Panc1 (cell line): ENCODE measurements at regions not wholly inside any gene's neighbourhood (a gene's known extent, or its start where the extent isn't known, plus 50 kb on each side); places are given as distances from the start of the nearest gene placed in this dataset.

Source experiments
- ATAC-seq: fragments of 200-7000 bp; cut with Tn5 transposase; 2 replicates; pipeline ENCODE4 v1.9.1; 2020; ENCODE audit warnings: mild to moderate bottlenecking, moderate library complexity
- BruUV-seq: library from RNA; stranded (reverse); fragments of 400-500 nt; replicated peaks from 2 replicates; lab custom pipeline; 2021; lab: Mats Ljungman, UMichigan
- CTCF ChIA-PET: fragments of 300-600 bp; sonication (Branson Sonifier 250); formaldehyde crosslinking; loops from one replicate; lab custom pipeline; 2022; ENCODE audit warnings: antibody characterized with exemption; lab: Charles Lee
- POLR2A ChIA-PET: fragments of 300-600 bp; sonication (Branson Sonifier 250); formaldehyde crosslinking; loops from one replicate; lab custom pipeline; 2022; ENCODE audit warnings: antibody characterized with exemption; lab: Charles Lee
- DNase-seq: peaks from one replicate; pipeline ENCODE4 v3.0.0-alpha.2; 2010; ENCODE audit warnings: low read depth, low spot score
- H3K27ac ChIP-seq: 2 replicates; pipeline ENCODE4 v1.5.1; 2011; ENCODE audit warnings: mild to moderate bottlenecking, low read length, inconsistent platforms
- H3K27me3 ChIP-seq: fragments of 200-500 bp; sonication (Bioruptor generic); 2 replicates; pipeline ENCODE4 v1.6.0; 2014; ENCODE audit warnings: low read length, inconsistent platforms; ENCODE audit not compliant: control insufficient read depth, insufficient read depth
- H3K36me3 ChIP-seq: fragments of 200-500 bp; sonication (Bioruptor generic); 2 replicates; pipeline ENCODE4 v1.5.1; 2014; ENCODE audit warnings: inconsistent platforms, mild to moderate bottlenecking, low read length, moderate library complexity; ENCODE audit not compliant: control insufficient read depth, insufficient read depth
- H3K4me1 ChIP-seq: 2 replicates; pipeline ENCODE4 v1.5.1; 2011; ENCODE audit warnings: inconsistent platforms, mild to moderate bottlenecking, low read length, moderate library complexity; ENCODE audit not compliant: control insufficient read depth, insufficient read depth
- H3K4me3 ChIP-seq, 2 experiments: 2 replicates each; pipeline ENCODE4 v1.5.1; 2011 to 2012; ENCODE audit warnings: low read depth in 2 of 2, low read length in 2 of 2, mild to moderate bottlenecking in 2 of 2, inconsistent platforms in 1 of 2, moderate library complexity in 1 of 2
- H3K9me3 ChIP-seq: fragments of 200-500 bp; sonication (Bioruptor generic); 2 replicates; pipeline ENCODE4 v1.5.1; 2014; ENCODE audit warnings: low read depth, mild to moderate bottlenecking, inconsistent platforms, low read length, moderate library complexity; ENCODE audit not compliant: control insufficient read depth, insufficient read depth
- CTCF ChIP-seq: fragments of 450-650 bp; IDR thresholded peaks from 2 replicates; pipeline ENCODE4 v1.5.1; 2017; ENCODE audit warnings: mild to moderate bottlenecking
- POLR2AphosphoS5 ChIP-seq: IDR thresholded peaks from 2 replicates; pipeline ENCODE4 v1.6.1; 2012; ENCODE audit warnings: mild to moderate bottlenecking, low read depth, low read length, moderate library complexity
- REST ChIP-seq, 2 experiments: IDR thresholded peaks; 2 replicates each; pipeline ENCODE4 v1.6.1; 2011 to 2012; ENCODE audit warnings: low read depth in 2 of 2, control low read depth in 1 of 2, low read length in 1 of 2, mild to moderate bottlenecking in 1 of 2, moderate library complexity in 1 of 2; ENCODE audit not compliant: insufficient read depth in 1 of 2
- SIN3A ChIP-seq: IDR thresholded peaks from 2 replicates; pipeline ENCODE4 v1.6.1; 2012; ENCODE audit warnings: low read depth, mild to moderate bottlenecking, low read length, moderate library complexity, borderline replicate concordance; ENCODE audit not compliant: insufficient read depth
- TCF7L2 ChIP-seq: IDR thresholded peaks from 2 replicates; pipeline ENCODE4 v1.6.1; 2011; ENCODE audit warnings: mild to moderate bottlenecking, low read depth, low read length, inconsistent platforms
- in situ Hi-C: cut with HindIII; loops from 2 replicates; pipeline ENCODE4 v1.10.0; 2016; ENCODE audit warnings: low sequenced_read_pairs, low pct_unique_long_range_greater_than_20kb
- intact Hi-C: fragments of 100-400 bp; cut with micrococcal nuclease; formaldehyde crosslinking; loops from one replicate; pipeline ENCODE4 v1.10.0; 2022; ENCODE audit not compliant: unreplicated experiment

GRCh38 chr4:124428648-124429047, 283.9 kb downstream of the ANKRD50 start:
- Histone ChIP-seq H3K9me3 (no peaks in the 10 kb centered on the region), H3K4me1 (no peaks in the 10 kb centered on the region), H3K36me3 (no peaks in the 10 kb centered on the region), H3K27me3 (no peaks in the 10 kb centered on the region), H3K27ac (no peak overlapping the region), H3K4me3 (no peak overlapping the region)
- in situ Hi-C loops, result no loop called here
- intact Hi-C loops, result no loop called here
- ChIA-PET CTCF (no interaction called here), POLR2A (no interaction called here)
- no peak for ATAC-seq
- BruUV-seq, result no TSS peak
- no peak for DNase-seq
- TF ChIP-seq TCF7L2, result no peak
- no peak for TF ChIP-seq REST (IDR thresholded peaks at IDR 0.05; ENCODE audit: insufficient read depth in 1 of 2, low read depth in 2 of 2, low read length in 1 of 2)
- TF ChIP-seq SIN3A, result no peak
- TF ChIP-seq CTCF, result no peak
- no peak for TF ChIP-seq POLR2AphosphoS5

GRCh38 chr4:124429746-124430250, 282.7 kb downstream of the ANKRD50 start:
- no TSS peak for BruUV-seq
- no peak for TF ChIP-seq POLR2AphosphoS5
- no peak for TF ChIP-seq SIN3A
- TF ChIP-seq REST (IDR thresholded peaks at IDR 0.05; ENCODE audit: insufficient read depth in 1 of 2, low read depth in 2 of 2, low read length in 1 of 2), result no peak
- no peak for TF ChIP-seq CTCF
- TF ChIP-seq TCF7L2, result no peak
- Histone ChIP-seq H3K9me3 (no peaks in the 10 kb centered on the region), H3K4me1 (no peaks in the 10 kb centered on the region), H3K36me3 (no peaks in the 10 kb centered on the region), H3K27me3 (no peaks in the 10 kb centered on the region), H3K4me3 (no peak overlapping the region), H3K27ac (no peak overlapping the region)
- DNase-seq, result no peak
- no peak for ATAC-seq
- ChIA-PET POLR2A (no interaction called here), CTCF (no interaction called here)
- intact Hi-C loops, result no loop called here
- in situ Hi-C loops, result no loop called here
